Peyer's patch (tissue), 4 donors: ENCODE measurements at regions not wholly inside any gene's neighbourhood (a gene's known extent, or its start where the extent isn't known, plus 50 kb on each side); places are given as distances from the start of the nearest gene placed in this dataset.

ENCODE experiments used
- CTCF ChIP-seq, 6 experiments: fragments of 450-650 bp in 4 of 6; fragments of 200-600 bp in 2 of 6; sonication (generic) in 1 of 6; IDR thresholded peaks; one replicate each; pipeline ENCODE4 v1.5.1; 2017 to 2019; ENCODE audit warnings: antibody characterized with exemption in 6 of 6, mild to moderate bottlenecking in 3 of 6, moderate library complexity in 1 of 6
- POLR2A ChIP-seq, 2 donors: fragments of 450-650 bp; IDR thresholded peaks; one replicate each; pipeline ENCODE4 v1.5.1; 2017; ENCODE audit warnings: antibody characterized with exemption in 2 of 2, mild to moderate bottlenecking in 2 of 2, moderate library complexity in 2 of 2

DNA sequence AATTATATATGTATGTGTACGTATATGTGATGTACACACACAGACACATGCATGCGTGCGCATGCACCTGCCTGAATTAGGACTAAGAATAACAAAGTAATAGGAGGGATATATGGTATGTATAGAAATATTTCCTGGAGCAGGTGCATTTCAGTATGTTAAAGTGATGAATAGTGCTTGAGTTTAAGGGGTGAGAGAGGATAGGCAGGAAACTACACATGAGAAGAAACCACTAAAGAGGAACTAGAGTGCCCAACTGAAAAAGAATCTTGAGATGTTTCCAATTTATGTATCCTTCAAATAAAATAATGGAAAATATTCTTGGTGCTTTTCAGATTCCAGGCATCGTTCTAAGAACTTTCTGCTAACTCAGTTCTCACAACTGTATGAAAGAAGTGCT lies 52.6 kb upstream of the UNC5C start:
- TF ChIP-seq CTCF (IDR thresholded peaks at IDR 0.05), result no peak
- no peak for TF ChIP-seq POLR2A (IDR thresholded peaks at IDR 0.05)
